WTC11 (cell line): ENCODE measurements at regions not wholly inside any gene's neighbourhood (a gene's known extent, or its start where the extent isn't known, plus 50 kb on each side); places are given as distances from the start of the nearest gene placed in this dataset.

ENCODE experiments used
- ATAC-seq: fragments of 200-7000 bp; cut with Tn5 transposase; 2 replicates; pipeline ENCODE4 v1.10.0; 2021; ENCODE audit warnings: mild to moderate bottlenecking, moderate library complexity
- CTCF ChIA-PET: fragments of 300-600 bp; sonication (Branson Sonifier 250); formaldehyde crosslinking; loops from one replicate; lab custom pipeline; 2021; ENCODE audit warnings: antibody characterized with exemption; lab: Charles Lee
- POLR2A ChIA-PET: fragments of 350-600 bp; sonication (Branson Sonifier 250); formaldehyde crosslinking; loops from one replicate; lab custom pipeline; 2021; ENCODE audit warnings: antibody characterized with exemption; lab: Charles Lee
- DNase-seq: peaks from one replicate; pipeline ENCODE4 v3.0.0; 2021; ENCODE audit warnings: low spot score
- H3K27ac Mint-ChIP-seq: 2 replicates; pipeline ENCODE4 v1.8.0; 2021; ENCODE audit warnings: mixed read lengths
- H3K27me3 Mint-ChIP-seq: 2 replicates; pipeline ENCODE4 v1.8.0; 2021; ENCODE audit warnings: low read depth, mild to moderate bottlenecking, moderate library complexity, mixed read lengths
- H3K36me3 Mint-ChIP-seq: 2 replicates; pipeline ENCODE4 v1.8.0; 2021; ENCODE audit warnings: mixed read lengths
- H3K4me1 Mint-ChIP-seq: 2 replicates; pipeline ENCODE4 v1.8.0; 2022; ENCODE audit warnings: mixed read lengths
- H3K4me3 Mint-ChIP-seq: 2 replicates; pipeline ENCODE4 v1.8.0; 2021; ENCODE audit warnings: mild to moderate bottlenecking, moderate library complexity, mixed read lengths
- H3K9me3 Mint-ChIP-seq: 2 replicates; pipeline ENCODE4 v1.8.0; 2021; ENCODE audit warnings: mixed read lengths
- ATF6 ChIP-seq: sonication (generic); formaldehyde crosslinking; IDR thresholded peaks from 2 replicates; pipeline ENCODE4 v1.8.1; 2023; ENCODE audit warnings: mild to moderate bottlenecking, missing genetic modification reagents
- CBFB ChIP-seq: sonication (generic); formaldehyde crosslinking; IDR thresholded peaks from 2 replicates; pipeline ENCODE4 v1.8.1; 2022; ENCODE audit warnings: mild to moderate bottlenecking, low read depth, missing genetic modification reagents
- E2F1 ChIP-seq: sonication (generic); formaldehyde crosslinking; IDR thresholded peaks from 2 replicates; pipeline ENCODE4 v1.8.0; 2022; ENCODE audit warnings: mild to moderate bottlenecking, missing genetic modification reagents
- E2F4 ChIP-seq: sonication (generic); formaldehyde crosslinking; IDR thresholded peaks from 2 replicates; pipeline ENCODE4 v1.8.1; 2022; ENCODE audit warnings: low read depth, mild to moderate bottlenecking, moderate library complexity, missing genetic modification reagents, borderline replicate concordance
- GABPB1 ChIP-seq: sonication (generic); formaldehyde crosslinking; IDR thresholded peaks from 2 replicates; pipeline ENCODE4 v1.8.1; 2023; ENCODE audit warnings: mild to moderate bottlenecking, missing genetic modification reagents
- IRF1 ChIP-seq: sonication (generic); formaldehyde crosslinking; IDR thresholded peaks from 2 replicates; pipeline ENCODE4 v1.8.0; 2023; ENCODE audit warnings: missing genetic modification reagents
- JAZF1 ChIP-seq: fragments of 250-450 bp; sonication (Bioruptor Pico); IDR thresholded peaks from 2 replicates; pipeline ENCODE4 v1.9.0; 2021; ENCODE audit warnings: moderate library complexity, mild to moderate bottlenecking, inconsistent platforms
- JUN ChIP-seq: sonication (generic); formaldehyde crosslinking; IDR thresholded peaks from 2 replicates; pipeline ENCODE4 v1.8.0; 2023; ENCODE audit warnings: mild to moderate bottlenecking, missing genetic modification reagents
- KAT7 ChIP-seq: sonication (generic); formaldehyde crosslinking; IDR thresholded peaks from 2 replicates; pipeline ENCODE4 v1.8.1; 2023; ENCODE audit warnings: missing genetic modification reagents, mild to moderate bottlenecking, borderline replicate concordance
- NFATC4 ChIP-seq: fragments of 250-450 bp; sonication (Bioruptor Pico); IDR thresholded peaks from 2 replicates; pipeline ENCODE4 v1.9.0; 2021; ENCODE audit warnings: mild to moderate bottlenecking
- NFYB ChIP-seq: sonication (generic); formaldehyde crosslinking; conservative IDR thresholded peaks from 2 replicates; pipeline ENCODE4 v1.8.0; 2022; ENCODE audit warnings: low read depth, missing genetic modification reagents
- OVOL2 ChIP-seq: fragments of 250-450 bp; sonication (Bioruptor Pico); IDR thresholded peaks from 2 replicates; pipeline ENCODE4 v1.9.0; 2021; ENCODE audit warnings: mild to moderate bottlenecking, borderline replicate concordance
- PREB ChIP-seq: sonication (generic); formaldehyde crosslinking; IDR thresholded peaks from 2 replicates; pipeline ENCODE4 v1.8.1; 2022; ENCODE audit warnings: mild to moderate bottlenecking, missing genetic modification reagents, moderate library complexity, borderline replicate concordance
- SMAD3 ChIP-seq: sonication (generic); formaldehyde crosslinking; IDR thresholded peaks from 2 replicates; pipeline ENCODE4 v1.8.0; 2022; ENCODE audit warnings: missing genetic modification reagents, mild to moderate bottlenecking, borderline replicate concordance
- SMAD4 ChIP-seq: sonication (generic); formaldehyde crosslinking; IDR thresholded peaks from 2 replicates; pipeline ENCODE4 v1.8.0; 2022; ENCODE audit warnings: mild to moderate bottlenecking, missing genetic modification reagents
- SP1 ChIP-seq: sonication (generic); formaldehyde crosslinking; conservative IDR thresholded peaks from 2 replicates; pipeline ENCODE4 v1.8.1; 2022; ENCODE audit warnings: missing genetic modification reagents
- TEAD4 ChIP-seq: sonication (generic); formaldehyde crosslinking; IDR thresholded peaks from 2 replicates; pipeline ENCODE4 v1.8.0; 2022; ENCODE audit warnings: mild to moderate bottlenecking, missing genetic modification reagents
- ZNF121 ChIP-seq: sonication (generic); formaldehyde crosslinking; IDR thresholded peaks from 2 replicates; pipeline ENCODE4 v1.8.0; 2023; ENCODE audit warnings: missing genetic modification reagents
- ZNF232 ChIP-seq: sonication (generic); formaldehyde crosslinking; IDR thresholded peaks from 2 replicates; pipeline ENCODE4 v1.8.0; 2022; ENCODE audit warnings: mild to moderate bottlenecking, missing genetic modification reagents
- ZNF281 ChIP-seq: sonication (generic); formaldehyde crosslinking; IDR thresholded peaks from 2 replicates; pipeline ENCODE4 v1.8.0; 2023; ENCODE audit warnings: mild to moderate bottlenecking, missing genetic modification reagents
- ZNF396 ChIP-seq: fragments of 250-450 bp; sonication (Bioruptor Pico); IDR thresholded peaks from 2 replicates; pipeline ENCODE4 v1.8.0; 2021; ENCODE audit warnings: mild to moderate bottlenecking, moderate library complexity, borderline replicate concordance
- ZNF512 ChIP-seq: sonication (generic); formaldehyde crosslinking; IDR thresholded peaks from 2 replicates; pipeline ENCODE4 v1.8.1; 2022; ENCODE audit warnings: missing genetic modification reagents, borderline replicate concordance

- ATAC-seq (no peak), DNase-seq (no peak)
- H3K36me3 Mint-ChIP-seq: no peaks in the 10 kb centered on the region
- no peak overlapping the region for H3K4me3 Mint-ChIP-seq
- H3K9me3 Mint-ChIP-seq: no peaks in the 10 kb centered on the region
- H3K27me3 Mint-ChIP-seq: peaks cover 5% of the 10 kb centered on the region
- H3K27ac Mint-ChIP-seq: no peak overlapping the region
- ChIA-PET CTCF (no interaction called here), POLR2A (no interaction called here)
- no peak for TF ChIP-seq NFATC4 (CRISPR knock-in tag)
- TF ChIP-seq SP1: no peak
- TF ChIP-seq TEAD4 (CRISPR knock-in tag): no peak
- no peak for TF ChIP-seq ZNF281 (CRISPR knock-in tag)
- TF ChIP-seq E2F1 (CRISPR knock-in tag): no peak
- TF ChIP-seq SMAD4 (CRISPR knock-in tag): no peak
- TF ChIP-seq ZNF121 (CRISPR knock-in tag): no peak
- no peak for TF ChIP-seq IRF1 (CRISPR knock-in tag)
- no peaks in the 10 kb centered on the region for H3K4me1 Mint-ChIP-seq
Observed at GRCh38 chr22:27581236-27581635, 220.3 kb downstream of the MN1 start.

GRCh38 chr22:27581688-27582087 lies 219.9 kb downstream of the MN1 start:
- TF ChIP-seq JAZF1 (no peak), E2F4 (CRISPR knock-in tag) (no peak), ZNF512 (CRISPR knock-in tag) (no peak), KAT7 (CRISPR knock-in tag) (no peak), ATF6 (no peak), SMAD3 (no peak), CBFB (no peak), ZNF232 (CRISPR knock-in tag) (no peak), PREB (CRISPR knock-in tag) (no peak), JUN (no peak), NFYB (CRISPR knock-in tag) (no peak), SMAD4 (CRISPR knock-in tag) (no peak), SP1 (no peak), ZNF396 (CRISPR knock-in tag) (no peak), OVOL2 (CRISPR knock-in tag) (no peak), GABPB1 (CRISPR knock-in tag) (no peak)
- TF ChIP-seq, all 79 proteins: peak for 0
- H3K36me3 Mint-ChIP-seq: no peaks in the 10 kb centered on the region
- no peak overlapping the region for H3K4me3 Mint-ChIP-seq
- POLR2A ChIA-PET: no interaction called here
- H3K27ac Mint-ChIP-seq: no peak overlapping the region
- H3K9me3 Mint-ChIP-seq: no peaks in the 10 kb centered on the region
- peaks cover 4% of the 10 kb centered on the region for H3K27me3 Mint-ChIP-seq
- no peaks in the 10 kb centered on the region for H3K4me1 Mint-ChIP-seq
- DNase-seq: no peak
- ATAC-seq: no peak
- CTCF ChIA-PET: no interaction called here
